Heart left ventricle (tissue), 16 donors: ENCODE measurements at regions not wholly inside any gene's neighbourhood (a gene's known extent, or its start where the extent isn't known, plus 50 kb on each side); places are given as distances from the start of the nearest gene placed in this dataset.

Source experiments
- ATAC-seq, 4 donors: fragments of 200-7000 bp; cut with Tn5 transposase; one replicate each; pipeline ENCODE4 v1.9.1; 2020 to 2022; ENCODE audit warnings: moderate library complexity in 4 of 4, mild to moderate bottlenecking in 3 of 4, moderate number of reproducible peaks in 1 of 4
- DNase-seq, 5 donors: peaks; one replicate each; pipeline ENCODE4 v3.0.0-alpha.2; 2020
- H3K27ac ChIP-seq, 12 donors: fragments of 200-600 bp; sonication (generic) in 4 of 12; one replicate each; pipeline versions ENCODE4 v1.5.0 to v1.8.0; 2016 to 2022; ENCODE audit warnings: mild to moderate bottlenecking in 2 of 12
- H3K27me3 ChIP-seq, 9 donors: fragments of 200-600 bp; sonication (generic) in 2 of 9; one replicate each; pipeline versions ENCODE4 v1.5.1 to v1.8.0; 2016 to 2022; ENCODE audit warnings: mild to moderate bottlenecking in 3 of 9
- H3K36me3 ChIP-seq, 9 donors: fragments of 200-600 bp; sonication (generic) in 2 of 9; one replicate each; pipeline versions ENCODE4 v1.5.0 to v1.8.0; 2018 to 2022; ENCODE audit warnings: mild to moderate bottlenecking in 2 of 9
- H3K4me1 ChIP-seq, 12 donors: fragments of 200-600 bp; sonication (generic) in 4 of 12; one replicate each; pipeline versions ENCODE4 v1.5.0 to v1.8.0; 2016 to 2022; ENCODE audit warnings: mild to moderate bottlenecking in 3 of 12
- H3K4me3 ChIP-seq, 12 donors: fragments of 200-600 bp; sonication (generic) in 4 of 12; one replicate each; pipeline versions ENCODE4 v1.5.0 to v1.8.0; 2017 to 2022; ENCODE audit warnings: mild to moderate bottlenecking in 9 of 12, moderate library complexity in 4 of 12
- H3K9me3 ChIP-seq, 12 donors: fragments of 200-600 bp; sonication (generic) in 4 of 12; one replicate each; pipeline versions ENCODE4 v1.5.0 to v1.8.0; 2016 to 2022; ENCODE audit warnings: mild to moderate bottlenecking in 1 of 12
- POLR2A ChIP-seq, 2 donors: fragments of 450-650 bp; IDR thresholded peaks; one replicate each; pipeline ENCODE4 v1.6.1; 2017; ENCODE audit warnings: antibody characterized with exemption in 2 of 2, mild to moderate bottlenecking in 2 of 2, moderate library complexity in 2 of 2
- WGBS, 4 donors: extraction: QIAGEN DNeasy Blood & Tissue Kit in 2 of 4; methylation state at CpG; one replicate each; pipeline versions ENCODE4 v1.1.5 to v1.1.7; 2013 to 2018; 5-methylcytosine and 5-hydroxymethylcytosine counted together
- intact Hi-C, 10 donors: fragments of 100-400 bp; cut with DNase I; formaldehyde crosslinking; loops; one replicate each; pipeline versions ENCODE4 v1.11.1 to v1.14.2; 2022
- TF ChIP-seq, protein P1 (sequence below), 12 donors: fragments of 200-600 bp; sonication (generic) in 4 of 12; IDR thresholded peaks; one replicate each; pipeline versions ENCODE4 v1.5.0 to v1.8.0; 2018 to 2022; ENCODE audit warnings: antibody characterized with exemption in 12 of 12, mild to moderate bottlenecking in 5 of 12
- donor health status: ischemic (EF 13 %, LVEDD 7.1; RV severe dilation, severe dysfunction).
- donor health status: healthy with polysubstance abuse.
- donor health status: DM: no; HTN: yes; CAD: no.
- donor health status: DM: no; HTN: no; CAD: no.
- donor health status: ischemic (EF 25% LVEDD 6.9; RV normal size, moderate dysfunction).
- donor health status: ischemic (EF 25% LVEDD 5.7; RV mildly dilated, moderate dysfunction).
- donor health status: healthy.
- donor health status: DM: yes; HTN: yes; CAD: no.
- donor health status: ischemic (EF 35%, LVEDD 5.7; RV mildly dilated, moderate dysfunction).
- donor health status: nonischemic (EF 11% LVEDD 7.7; RV severe dilation, severe dysfunction).
- donor health status: DM: yes; HTN: yes; CAD: no.
- donor health status: PGD.
- donor health status: ischemic (EF 29% LVEDD 5.4; RV normal size, mild dysfunction).
- donor health status: nonischemic (EF 23%, LVEDD 6.1; RV moderate dilation, normal function).

GRCh38 chr21:28554660-28555475 is 437.8 kb downstream of the LTN1 start:
- Histone ChIP-seq H3K9me3 (peaks cover 0 to 11% (median 0%) of the 10 kb centered on the region in 12 donors), H3K27ac (no peak overlapping the region), H3K4me1 (no peaks in the 10 kb centered on the region), H3K4me3 (no peak overlapping the region), H3K27me3 (no peaks in the 10 kb centered on the region), H3K36me3 (no peaks in the 10 kb centered on the region)
- no peak for ATAC-seq
- no peak for DNase-seq
- WGBS, 4 donors, result 77 to 89% (median 85%) methylated on average over 9 to 10 of the region's 10 CpGs
- TF ChIP-seq, protein P1, sequence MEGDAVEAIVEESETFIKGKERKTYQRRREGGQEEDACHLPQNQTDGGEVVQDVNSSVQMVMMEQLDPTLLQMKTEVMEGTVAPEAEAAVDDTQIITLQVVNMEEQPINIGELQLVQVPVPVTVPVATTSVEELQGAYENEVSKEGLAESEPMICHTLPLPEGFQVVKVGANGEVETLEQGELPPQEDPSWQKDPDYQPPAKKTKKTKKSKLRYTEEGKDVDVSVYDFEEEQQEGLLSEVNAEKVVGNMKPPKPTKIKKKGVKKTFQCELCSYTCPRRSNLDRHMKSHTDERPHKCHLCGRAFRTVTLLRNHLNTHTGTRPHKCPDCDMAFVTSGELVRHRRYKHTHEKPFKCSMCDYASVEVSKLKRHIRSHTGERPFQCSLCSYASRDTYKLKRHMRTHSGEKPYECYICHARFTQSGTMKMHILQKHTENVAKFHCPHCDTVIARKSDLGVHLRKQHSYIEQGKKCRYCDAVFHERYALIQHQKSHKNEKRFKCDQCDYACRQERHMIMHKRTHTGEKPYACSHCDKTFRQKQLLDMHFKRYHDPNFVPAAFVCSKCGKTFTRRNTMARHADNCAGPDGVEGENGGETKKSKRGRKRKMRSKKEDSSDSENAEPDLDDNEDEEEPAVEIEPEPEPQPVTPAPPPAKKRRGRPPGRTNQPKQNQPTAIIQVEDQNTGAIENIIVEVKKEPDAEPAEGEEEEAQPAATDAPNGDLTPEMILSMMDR (IDR thresholded peaks at IDR 0.05), result no peak
- no peak for TF ChIP-seq POLR2A (IDR thresholded peaks at IDR 0.05)
- intact Hi-C loops, result loop anchor here in 1 of 10 donors (10.0 kb wide), 1 partner anchor 50 kb away; no protein-coding TSS in a partner anchor

GRCh38 chr21:28550057-28550825 is 442.4 kb downstream of the LTN1 start:
- H3K4me1 ChIP-seq, result no peaks in the 10 kb centered on the region
- no peak overlapping the region for H3K4me3 ChIP-seq
- no peaks in the 10 kb centered on the region for H3K36me3 ChIP-seq
- intact Hi-C loops, result loop anchor here in 1 of 10 donors (10.0 kb wide), 1 partner anchor 55 kb away; no protein-coding TSS in a partner anchor
- DNase-seq (no peak), ATAC-seq (no peak)
- no peaks in the 10 kb centered on the region for H3K9me3 ChIP-seq
- TF ChIP-seq POLR2A (IDR thresholded peaks at IDR 0.05), result no peak
- TF ChIP-seq, protein P1 (IDR thresholded peaks at IDR 0.05), result no peak
- no peaks in the 10 kb centered on the region for H3K27me3 ChIP-seq
- H3K27ac ChIP-seq, result no peak overlapping the region
- 85 to 98% (median 95%) methylated on average over 2 of the region's 2 CpGs for WGBS, 4 donors

DNA sequence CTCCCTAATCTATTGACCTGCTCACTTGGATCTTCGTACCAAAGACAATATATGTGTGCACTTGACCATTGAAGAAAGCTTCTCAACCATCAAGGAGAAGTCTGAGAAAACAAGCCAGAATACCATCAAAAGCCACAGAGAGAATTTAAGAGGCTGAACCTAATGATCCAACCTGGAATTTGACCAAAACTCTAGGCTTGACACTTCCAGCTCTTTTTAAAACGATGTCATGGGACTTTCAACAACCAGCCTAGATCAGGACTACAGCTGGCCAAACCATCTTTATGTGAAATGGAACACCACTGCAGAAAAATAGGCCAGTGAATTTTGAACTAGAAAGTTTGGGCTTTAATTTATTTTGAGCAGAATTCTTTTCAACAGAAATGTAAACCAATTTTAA is 444.4 kb downstream of the LTN1 start:
- Histone ChIP-seq H3K4me1 (no peaks in the 10 kb centered on the region), H3K27me3 (no peaks in the 10 kb centered on the region), H3K27ac (no peak overlapping the region), H3K36me3 (no peaks in the 10 kb centered on the region), H3K4me3 (no peak overlapping the region), H3K9me3 (no peaks in the 10 kb centered on the region)
- 76 to 83% (median 79%) methylated on average over 2 of the region's 2 CpGs for WGBS, 4 donors
- TF ChIP-seq, protein P1 (IDR thresholded peaks at IDR 0.05), result no peak
- no peak for TF ChIP-seq POLR2A (IDR thresholded peaks at IDR 0.05)
- ATAC-seq, result no peak
- no peak for DNase-seq
- intact Hi-C loops, result no loop called here

DNA sequence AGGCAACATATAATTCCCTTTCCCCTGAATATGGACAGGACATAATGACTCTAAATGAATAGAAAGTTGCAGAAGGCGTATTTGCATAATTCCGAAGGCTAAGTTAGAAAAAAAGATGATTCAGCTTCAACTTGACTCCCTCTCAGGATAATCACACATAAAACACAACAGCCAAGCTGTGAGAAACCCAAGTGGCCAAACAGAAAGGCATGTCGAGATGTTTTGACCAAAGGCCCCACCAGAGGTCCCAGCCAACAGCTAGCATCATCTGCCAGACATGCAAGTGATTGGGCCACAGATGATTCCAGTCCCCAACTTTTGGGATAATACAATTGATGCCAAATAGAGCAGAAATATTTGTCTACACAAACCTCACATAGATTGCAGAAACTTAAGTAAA is 444.9 kb downstream of the LTN1 start:
- Histone ChIP-seq H3K27me3 (no peaks in the 10 kb centered on the region), H3K4me3 (no peak overlapping the region), H3K4me1 (no peaks in the 10 kb centered on the region), H3K27ac (no peak overlapping the region), H3K9me3 (no peaks in the 10 kb centered on the region), H3K36me3 (no peaks in the 10 kb centered on the region)
- ATAC-seq (no peak), DNase-seq (no peak)
- intact Hi-C loops, result no loop called here
- no peak for TF ChIP-seq POLR2A (IDR thresholded peaks at IDR 0.05)
- TF ChIP-seq, protein P1 (IDR thresholded peaks at IDR 0.05), result no peak
- WGBS, 4 donors, result 55 to 64% (median 60%) methylated on average over 3 of the region's 3 CpGs
